H1 (cell line): ENCODE measurements at regions not wholly inside any gene's neighbourhood (a gene's known extent, or its start where the extent isn't known, plus 50 kb on each side); places are given as distances from the start of the nearest gene placed in this dataset.

Source experiments
- SRF ChIP-seq: IDR thresholded peaks from 2 replicates; pipeline ENCODE4 v1.6.1; 2011; ENCODE audit warnings: mild to moderate bottlenecking, low read depth, low read length, moderate library complexity
- TF ChIP-seq, protein P1 (sequence below): IDR thresholded peaks from 2 replicates; pipeline ENCODE4 v1.6.1; 2012; ENCODE audit warnings: low read length, inconsistent platforms

DNA sequence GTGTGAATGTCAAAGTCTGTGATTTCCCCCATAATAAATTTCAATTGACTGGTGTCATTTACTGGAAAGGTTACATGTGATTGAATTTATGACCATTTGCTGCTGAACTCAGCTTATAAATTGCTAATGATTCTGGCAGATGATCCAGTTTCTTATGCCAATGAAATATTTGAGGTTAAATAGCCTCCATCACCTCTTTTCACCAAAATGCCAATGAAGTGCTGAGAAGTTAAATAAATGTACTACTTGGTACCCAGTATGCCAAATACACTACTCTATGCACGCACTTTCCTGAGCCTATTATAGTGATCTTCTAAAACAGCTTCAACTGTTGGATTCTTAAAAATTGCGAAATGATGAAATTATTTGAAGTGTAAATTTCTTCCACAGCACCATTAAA is 741.4 kb downstream of the PLA2G4A start (continued):
- TF ChIP-seq SRF = no peak
- TF ChIP-seq, protein P1, sequence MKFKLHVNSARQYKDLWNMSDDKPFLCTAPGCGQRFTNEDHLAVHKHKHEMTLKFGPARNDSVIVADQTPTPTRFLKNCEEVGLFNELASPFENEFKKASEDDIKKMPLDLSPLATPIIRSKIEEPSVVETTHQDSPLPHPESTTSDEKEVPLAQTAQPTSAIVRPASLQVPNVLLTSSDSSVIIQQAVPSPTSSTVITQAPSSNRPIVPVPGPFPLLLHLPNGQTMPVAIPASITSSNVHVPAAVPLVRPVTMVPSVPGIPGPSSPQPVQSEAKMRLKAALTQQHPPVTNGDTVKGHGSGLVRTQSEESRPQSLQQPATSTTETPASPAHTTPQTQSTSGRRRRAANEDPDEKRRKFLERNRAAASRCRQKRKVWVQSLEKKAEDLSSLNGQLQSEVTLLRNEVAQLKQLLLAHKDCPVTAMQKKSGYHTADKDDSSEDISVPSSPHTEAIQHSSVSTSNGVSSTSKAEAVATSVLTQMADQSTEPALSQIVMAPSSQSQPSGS = no peak
